GM18517 (cell line): ENCODE measurements at regions not wholly inside any gene's neighbourhood (a gene's known extent, or its start where the extent isn't known, plus 50 kb on each side); places are given as distances from the start of the nearest gene placed in this dataset.
"Not testable (repeated sequence)": the region's sequence is repeated elsewhere in the genome, so short reads cannot be mapped to it uniquely, and the experiment has no call there.

ENCODE experiments used
- ATAC-seq: cut with Tn5 transposase; IDR thresholded peaks from one replicate; pipeline ENCODE4 v1.9.1; 2021; ENCODE audit warnings: mild to moderate bottlenecking, moderate library complexity; ENCODE audit not compliant: unreplicated experiment

DNA sequence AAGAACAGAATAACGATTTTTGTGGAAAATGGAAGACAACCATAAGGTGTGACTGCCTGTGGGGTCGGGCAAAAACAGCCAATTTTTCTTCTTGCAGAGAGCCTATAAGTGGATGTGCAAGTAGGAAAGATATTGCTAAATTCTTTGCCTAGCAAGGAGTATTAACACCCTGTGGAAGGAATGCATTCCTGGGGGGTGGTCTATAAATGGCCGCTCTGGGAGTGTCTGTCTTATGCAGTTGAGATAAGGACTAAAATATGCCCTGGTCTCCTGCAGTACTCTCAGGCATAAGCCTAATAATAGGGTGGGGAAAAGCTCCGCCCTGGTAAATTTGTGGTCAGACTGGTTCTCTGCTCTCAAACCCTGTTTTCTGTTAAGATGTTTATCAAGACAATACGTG is 770.6 kb upstream of the LRRN3 start:
- not testable (repeated sequence) for ATAC-seq

DNA sequence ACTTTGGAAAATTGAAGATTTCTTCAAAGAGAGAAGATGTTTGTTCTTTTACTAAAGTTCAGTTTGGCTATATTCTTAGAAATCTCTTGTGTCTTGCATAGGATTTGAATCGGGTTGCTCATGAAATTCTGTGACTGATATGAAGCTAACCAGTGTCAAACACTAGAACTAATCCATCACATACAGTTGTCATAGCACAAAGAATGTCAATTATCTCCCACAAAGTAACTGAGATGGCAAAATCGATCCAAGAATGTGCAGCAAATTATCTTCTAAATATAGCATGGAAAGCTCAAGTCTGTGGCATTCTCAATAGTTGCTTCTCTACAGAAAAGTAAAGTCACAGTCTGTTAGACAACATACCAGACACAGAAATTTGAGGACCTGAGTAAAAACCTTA is 768.1 kb upstream of the LRRN3 start:
- ATAC-seq: no peak

DNA sequence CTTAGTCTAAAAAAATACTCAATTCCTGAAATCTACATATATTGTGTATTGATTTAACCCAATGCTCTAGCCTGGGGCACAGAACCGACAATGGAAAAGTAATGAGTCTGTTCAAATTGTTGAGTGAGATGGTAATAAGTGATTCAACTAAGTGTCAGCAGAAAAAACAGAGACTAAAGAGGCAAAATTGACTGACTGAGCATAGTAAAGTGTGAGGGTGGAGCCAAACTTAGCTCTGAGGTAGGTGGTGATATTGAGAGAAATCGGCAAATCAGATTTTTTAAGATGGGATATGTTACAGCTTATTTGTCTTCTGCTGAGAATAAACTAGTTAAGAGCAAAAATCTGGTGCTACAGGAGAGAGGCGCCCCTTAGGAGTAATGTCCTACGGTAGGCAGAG is 764.0 kb upstream of the LRRN3 start:
- ATAC-seq: no peak

DNA sequence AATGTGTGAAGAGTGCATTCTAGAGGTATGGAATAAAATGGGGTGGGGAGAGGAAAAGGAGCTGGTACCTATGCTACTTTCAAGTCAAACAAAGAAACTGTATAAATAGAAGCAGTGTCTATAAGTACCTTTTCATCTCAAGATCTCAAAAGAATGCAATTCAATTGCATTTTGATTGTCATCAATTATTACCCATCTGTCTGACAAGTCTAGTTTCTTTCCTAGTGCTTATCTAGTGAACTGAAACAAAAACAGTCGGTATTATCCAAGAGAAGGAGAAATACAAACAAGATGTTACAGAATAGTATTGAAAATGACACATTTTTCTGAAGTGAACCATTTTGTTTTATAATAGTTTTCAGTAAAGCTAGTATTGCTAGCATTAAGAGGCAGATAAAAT is 754.5 kb upstream of the LRRN3 start:
- ATAC-seq: no peak

DNA sequence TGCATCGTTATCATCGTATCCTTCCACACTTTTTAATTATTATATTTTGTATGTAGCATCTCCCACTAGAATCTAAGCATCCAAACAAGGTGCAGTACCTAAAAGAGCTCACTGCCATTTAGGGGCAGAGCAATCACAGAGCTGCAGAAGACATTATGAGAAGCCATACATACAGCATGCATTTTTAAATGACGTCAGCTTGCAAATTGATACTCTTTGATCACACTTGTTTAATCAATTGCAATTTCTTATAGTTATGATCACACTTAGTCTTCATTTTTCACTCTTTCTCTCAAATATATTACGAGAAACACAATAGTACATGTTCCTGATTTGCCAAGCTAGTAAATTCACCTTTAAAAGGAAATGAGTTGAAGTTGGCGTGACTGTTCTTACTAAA is 753.3 kb upstream of the LRRN3 start:
- ATAC-seq: no peak

DNA sequence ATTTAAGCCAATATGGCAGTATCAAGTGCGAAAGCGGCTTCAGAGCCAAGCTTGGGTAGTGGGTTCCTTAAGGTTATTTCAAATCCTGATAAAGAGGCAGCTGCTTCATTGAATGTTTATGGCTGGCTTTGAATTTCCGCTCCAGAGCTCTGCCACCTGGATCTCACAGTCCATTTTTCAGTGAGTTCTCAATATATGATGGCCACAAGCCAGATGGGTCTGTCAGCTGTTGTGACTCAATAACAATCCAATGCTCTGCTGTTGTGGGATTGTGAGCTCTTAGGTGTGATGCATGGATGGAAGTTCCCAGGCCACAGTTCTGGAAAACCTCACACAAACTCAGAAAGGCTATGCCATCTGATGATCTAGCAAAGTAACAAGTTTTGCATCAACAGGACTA is 743.8 kb upstream of the LRRN3 start:
- no peak for ATAC-seq

DNA sequence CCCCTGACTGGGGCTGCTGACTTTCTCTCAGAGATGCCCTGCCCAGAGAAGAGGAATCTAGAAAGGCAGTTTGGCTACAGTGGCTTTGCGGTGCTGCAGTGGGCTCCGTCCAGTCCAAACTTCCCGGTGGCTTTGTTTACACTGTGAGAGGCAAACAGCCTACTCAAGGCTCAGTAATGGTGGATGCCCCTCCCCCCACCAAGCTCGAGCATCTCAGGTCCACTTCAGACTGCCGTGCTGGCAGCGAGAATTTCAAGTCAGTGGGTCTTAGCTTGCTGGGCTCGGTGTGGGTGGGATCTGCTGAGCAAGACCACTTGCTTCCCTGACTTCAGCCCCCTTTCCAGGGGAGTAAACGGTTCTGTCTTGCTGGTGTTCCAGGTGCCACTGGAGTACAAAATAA is 734.5 kb upstream of the LRRN3 start:
- ATAC-seq: no peak

DNA sequence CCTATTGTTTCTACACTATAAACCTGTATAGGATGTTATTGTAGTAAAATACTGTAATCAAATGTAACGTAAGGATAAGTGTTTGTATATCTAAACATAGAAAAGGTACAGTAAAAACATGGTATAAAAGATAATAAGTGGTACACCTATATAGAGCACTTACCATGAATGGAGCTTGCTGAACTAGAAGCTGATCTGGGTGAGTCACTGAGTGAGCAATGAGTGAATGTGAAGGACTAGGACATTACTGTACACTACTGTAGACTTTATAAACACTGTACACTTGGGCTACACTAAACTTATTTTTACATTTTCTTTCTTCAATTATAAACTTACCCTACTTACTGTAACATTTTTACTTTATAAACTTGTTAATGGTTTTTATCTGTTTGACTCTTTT is 732.9 kb upstream of the LRRN3 start:
- no peak for ATAC-seq

DNA sequence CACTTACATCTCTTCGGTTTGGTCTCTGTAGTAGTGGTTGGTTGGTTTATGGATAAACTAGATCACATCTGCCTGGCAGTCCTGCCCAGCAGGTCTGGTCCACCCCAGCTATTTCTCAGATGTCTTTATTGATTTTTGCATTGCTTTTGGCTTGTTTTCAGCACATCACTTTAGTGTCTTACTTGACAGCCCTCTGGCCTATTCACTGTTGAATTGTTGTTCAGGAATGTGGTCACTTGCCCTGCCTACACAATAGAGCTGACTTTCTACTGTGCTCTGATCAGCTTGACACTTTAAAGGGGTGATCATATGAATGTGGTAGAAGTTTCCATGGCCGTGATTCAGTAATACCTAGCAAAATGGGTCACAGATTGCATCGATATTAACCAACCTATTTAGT is 719.2 kb upstream of the LRRN3 start:
- no peak for ATAC-seq

DNA sequence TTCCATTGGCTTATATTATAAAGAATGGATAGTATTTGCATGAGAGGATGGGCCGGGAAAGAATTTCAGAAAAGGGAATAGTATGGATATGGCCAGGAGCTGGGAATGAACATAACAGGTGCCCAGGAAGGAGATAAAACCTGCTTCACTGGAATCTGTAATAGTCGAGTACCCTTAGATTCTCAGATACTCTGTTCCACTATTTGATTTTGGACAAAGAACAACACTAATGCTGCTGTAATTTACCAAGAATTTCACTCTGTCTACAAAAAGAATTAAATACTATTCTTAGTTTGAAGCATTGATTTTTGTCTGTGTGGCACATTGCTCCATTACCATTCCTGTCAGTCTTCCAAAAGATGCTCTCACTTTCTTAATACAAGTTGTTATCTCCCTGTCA is 718.2 kb upstream of the LRRN3 start:
- no peak for ATAC-seq

DNA sequence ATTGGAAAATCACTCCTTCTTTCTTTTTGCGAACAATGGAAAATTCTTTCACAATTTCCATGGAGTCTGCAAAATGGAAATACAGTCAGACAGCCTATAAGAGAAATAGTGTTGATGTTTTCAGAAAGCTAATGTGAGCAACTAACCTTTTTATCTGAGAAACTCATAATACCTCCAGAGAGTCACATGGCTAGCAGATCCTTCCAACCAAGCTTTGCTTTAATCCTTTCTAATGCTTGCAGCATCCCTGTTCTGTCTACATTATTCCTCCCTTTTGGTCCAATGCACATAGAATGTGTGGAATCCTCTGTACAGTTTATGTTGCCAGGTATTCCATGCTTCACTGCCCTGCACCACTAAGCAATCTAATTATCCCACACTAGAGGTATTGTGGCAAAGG is 717.5 kb upstream of the LRRN3 start:
- ATAC-seq: no peak

DNA sequence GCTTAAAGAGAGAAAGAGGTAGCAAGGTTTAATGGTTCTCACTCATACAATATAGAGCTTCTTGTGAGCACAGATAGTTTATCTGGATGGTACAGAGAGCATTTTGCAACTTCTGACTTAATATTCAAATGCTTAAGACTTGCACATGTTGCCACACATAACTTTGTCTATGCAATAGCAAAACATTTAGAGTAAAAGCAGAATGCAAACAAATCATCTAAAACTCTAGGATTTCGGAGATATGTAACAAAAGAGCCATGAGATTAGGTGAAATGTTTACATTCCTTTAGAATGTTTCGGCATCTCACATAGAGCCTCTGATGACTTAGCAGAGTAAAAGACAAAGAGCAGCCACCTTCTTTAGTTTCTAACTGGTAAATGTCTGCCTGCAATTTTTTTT is 717.1 kb upstream of the LRRN3 start:
- ATAC-seq: no peak

DNA sequence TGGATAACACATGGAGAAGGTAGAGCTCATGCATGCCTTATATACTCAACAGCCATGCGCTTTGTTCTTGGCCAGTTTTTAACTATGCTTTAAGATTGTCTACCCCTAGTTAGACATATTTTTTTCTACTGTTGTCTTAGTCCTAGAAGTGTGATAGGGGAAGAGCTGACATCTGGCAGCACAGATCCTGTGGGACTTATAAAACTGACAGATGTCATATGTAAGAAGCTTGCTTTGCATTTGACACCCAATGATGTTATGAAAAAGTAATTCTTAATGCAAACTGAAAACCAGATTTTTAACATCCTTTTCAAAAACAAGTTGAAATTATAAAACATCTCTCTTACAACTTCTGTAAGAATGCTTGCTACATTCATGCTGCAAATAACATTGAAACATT is 715.9 kb upstream of the LRRN3 start:
- ATAC-seq: no peak

DNA sequence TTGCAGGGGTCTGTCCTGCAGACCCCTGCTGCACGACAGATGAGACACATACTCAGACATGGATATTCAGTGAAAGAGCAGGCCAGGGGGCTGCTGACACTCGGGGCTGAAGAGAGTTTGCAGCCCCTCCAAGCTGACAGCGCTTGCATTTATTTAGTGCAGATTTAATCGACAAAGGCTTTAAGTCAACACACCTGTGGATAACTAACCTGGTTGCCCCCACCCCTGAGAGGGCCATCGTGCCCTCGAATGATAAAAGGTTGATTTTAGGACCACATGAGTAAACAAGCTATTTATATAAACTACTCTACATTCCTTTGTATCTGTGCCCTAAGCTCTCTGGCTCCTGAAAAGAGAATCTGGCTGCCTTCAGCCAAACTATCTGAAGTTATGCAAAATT is 708.2 kb upstream of the LRRN3 start:
- no peak for ATAC-seq

DNA sequence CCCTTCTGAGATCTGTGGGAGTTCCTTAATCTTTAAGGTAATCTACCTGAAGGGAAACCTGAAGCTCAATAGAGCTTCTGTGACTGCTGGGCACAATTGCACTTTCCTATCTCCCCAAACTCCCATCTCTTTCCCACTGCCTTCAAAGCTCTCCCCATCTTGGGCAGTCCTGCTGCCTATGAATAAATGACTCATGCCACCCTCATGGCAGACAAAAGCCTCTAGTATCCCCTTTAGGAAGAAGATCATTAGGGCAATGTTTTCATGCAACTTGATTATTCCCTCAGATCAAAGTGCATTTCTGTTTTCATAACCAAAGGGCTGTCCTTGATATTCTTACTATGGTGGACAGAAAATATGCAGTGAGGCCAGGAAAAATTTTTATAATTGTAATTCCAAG is 704.9 kb upstream of the LRRN3 start:
- ATAC-seq: no peak

DNA sequence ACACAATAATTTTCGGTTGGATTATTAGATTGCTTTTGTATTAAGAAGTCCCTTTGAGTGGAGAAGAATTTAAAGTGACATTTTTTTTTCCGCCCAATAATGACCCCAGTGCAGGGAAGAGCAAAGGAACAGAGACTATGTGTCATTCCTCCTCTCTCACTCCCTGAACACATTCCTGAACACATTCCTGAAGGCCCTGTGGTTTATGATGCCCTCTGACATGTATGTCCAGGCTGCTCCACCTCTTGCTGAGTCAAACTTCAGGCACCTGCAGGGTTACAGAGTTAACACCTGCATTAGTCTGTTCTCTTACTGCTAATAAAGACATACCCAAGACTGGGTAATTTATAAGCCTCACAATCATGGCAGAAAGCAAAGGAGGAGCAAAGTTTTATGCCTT is 704.0 kb upstream of the LRRN3 start:
- ATAC-seq: no peak

DNA sequence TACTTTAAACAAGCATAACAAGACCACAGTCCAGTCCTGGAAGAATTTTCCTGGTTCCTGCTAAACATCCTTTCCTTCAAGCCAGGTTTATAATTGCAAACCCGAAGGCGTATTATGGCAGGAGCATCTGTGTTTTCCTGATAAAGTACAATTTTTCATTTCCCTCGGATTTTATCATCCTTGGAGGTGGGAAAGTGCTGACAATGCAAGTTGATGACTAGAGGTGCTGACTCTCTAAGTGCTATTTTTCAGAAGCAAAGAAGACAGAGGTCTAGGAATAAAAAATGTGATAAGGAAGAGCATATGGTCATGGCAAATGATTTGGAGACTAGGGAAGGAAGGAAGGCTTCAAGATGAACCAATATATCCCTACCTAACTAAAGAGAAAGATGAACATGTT is 703.2 kb upstream of the LRRN3 start:
- ATAC-seq: no peak

DNA sequence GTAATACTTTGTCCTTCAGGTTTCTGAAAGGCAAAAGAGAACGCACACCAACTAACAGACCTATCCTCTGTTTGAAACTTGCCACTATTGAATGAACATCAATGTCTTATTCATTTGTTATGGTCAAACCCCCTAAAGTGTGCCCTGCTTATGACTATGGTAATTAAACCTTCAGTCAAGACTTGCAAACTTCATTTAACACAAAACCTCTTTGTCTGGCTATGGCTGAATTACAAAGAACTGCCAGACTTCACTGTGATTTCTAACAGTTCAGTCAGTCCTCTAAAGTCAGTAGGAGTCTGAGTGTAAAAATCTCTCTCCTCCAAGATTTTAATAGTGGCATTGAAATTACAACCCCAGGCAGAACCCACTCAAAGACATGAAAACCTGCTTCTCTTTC is 702.5 kb upstream of the LRRN3 start:
- no peak for ATAC-seq

DNA sequence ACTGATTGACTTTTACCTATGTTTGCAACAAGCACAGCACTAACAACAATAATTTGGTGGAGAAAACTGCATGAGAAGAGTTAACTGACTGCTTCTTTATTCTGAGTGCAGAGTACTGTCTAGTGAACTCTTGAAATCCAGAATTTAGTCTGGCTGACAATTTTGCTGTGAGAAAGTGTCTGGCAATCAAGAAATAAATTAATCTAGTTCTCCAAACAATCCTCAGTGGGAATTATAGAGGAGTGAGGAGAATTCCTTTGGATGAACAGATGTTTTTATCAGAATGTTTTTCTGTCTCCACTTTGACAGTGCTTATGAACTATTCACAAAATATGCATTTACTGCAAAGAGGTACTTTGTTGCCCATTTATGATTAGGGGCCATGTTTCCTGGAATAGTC is 694.9 kb upstream of the LRRN3 start:
- no peak for ATAC-seq

DNA sequence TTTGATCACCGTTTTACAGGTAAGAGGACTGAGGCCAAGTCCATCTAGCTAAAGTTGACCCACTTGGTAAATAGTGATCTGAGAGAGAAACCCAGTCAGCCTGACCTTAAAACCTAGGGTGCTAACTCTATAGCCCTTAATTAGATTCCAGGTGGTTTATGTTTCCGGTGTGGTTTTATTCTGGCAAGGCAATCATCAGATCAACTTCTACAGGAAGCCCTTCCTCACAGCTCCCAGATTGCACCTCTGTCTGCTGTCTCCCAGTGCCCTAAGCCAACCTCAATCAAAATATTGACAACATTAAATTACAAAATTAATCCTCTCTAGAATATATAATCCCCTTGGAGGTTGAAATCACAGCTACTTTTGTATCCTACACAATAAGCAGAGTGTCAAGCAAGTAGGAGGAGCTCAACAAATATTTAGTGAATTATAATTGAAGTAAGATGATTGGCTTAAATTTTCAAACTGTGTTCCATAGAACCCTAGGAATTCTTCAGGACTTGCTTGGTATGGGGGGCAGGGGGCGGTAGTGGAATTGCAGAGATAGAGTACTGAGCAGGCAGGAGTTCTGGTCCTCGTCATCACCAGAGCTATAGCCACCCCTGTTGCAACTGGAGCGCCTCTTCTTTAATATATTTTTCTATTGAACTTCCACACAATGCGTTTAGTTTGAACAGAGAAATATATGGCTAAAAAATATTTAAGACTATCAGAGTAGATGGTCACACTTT is 692.8 kb upstream of the LRRN3 start:
- no peak for ATAC-seq

DNA sequence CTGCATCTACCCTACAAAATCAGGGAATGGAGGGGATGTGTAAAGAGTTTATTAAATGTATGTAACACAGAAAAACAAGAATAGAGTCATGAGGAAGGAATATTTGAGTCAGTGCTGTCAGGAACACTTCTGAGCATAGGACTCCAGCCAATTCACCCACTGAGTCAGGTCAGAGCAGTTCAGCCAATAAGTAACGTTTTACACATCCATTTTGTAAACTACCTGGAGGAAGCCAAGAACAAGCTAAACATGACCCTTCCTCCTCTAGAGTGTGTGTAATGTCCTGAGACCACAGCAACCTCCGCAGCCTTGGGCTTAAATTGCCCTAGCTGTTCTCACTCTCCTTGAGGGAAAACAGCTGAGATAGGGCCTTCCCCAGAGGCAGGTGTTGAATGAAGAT is 691.5 kb upstream of the LRRN3 start:
- ATAC-seq: no peak

DNA sequence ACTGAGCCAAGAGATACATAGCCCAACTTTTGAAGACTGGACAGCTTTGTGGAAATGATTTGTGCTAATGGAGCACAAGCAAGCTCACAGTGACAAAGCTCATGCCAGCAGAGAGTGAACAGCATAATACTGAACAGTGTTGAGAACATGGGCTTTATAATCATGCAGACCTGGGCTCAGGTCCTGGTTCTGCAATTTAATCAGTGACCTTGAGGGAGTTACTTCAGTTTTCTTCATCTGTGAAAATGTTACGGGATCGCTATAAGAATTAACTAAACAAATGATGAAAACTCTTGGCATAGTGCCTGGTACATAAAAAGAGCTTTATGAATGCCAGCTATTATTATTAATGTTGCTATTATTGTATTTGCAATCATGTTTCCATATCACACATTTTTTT is 690.5 kb upstream of the LRRN3 start:
- ATAC-seq: no peak

DNA sequence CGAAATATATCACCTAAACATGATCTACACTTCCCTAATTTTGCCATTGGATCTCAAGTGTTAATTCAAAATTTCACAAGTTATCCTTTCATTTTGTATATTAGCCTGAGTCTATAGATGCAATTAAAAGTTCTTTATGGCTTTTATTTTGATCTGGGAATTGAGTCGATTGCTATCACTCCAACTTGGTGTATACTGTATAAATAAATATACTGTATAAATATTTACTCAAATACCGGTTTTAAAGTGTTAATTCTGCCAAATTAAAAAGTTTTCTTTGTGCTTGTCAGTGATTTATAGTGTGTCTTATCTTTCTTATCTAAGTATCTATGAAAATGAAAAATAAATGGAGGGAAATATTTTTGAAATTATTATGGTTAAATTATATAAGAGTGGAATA is 683.7 kb upstream of the LRRN3 start:
- no peak for ATAC-seq

DNA sequence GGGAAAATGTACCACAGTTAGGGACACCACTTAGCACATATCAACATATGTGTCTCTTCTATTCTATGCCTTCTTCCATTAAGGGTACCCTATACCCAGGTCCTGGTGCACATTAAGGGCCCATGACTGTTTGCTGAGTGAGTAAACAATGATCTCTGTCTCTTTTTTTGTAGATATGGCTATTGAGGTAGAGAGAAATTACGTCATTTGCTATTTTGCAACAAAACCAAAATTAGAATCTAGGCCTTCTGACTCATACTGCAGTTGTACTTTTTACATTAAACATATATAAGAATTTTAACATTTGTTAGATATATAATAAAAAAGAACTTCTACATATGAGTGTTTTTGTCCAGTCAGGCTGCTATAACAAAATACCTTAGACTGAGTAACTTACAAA is 683.2 kb upstream of the LRRN3 start:
- no peak for ATAC-seq
